IPS-18a (cell line): ENCODE measurements at regions not wholly inside any gene's neighbourhood (a gene's known extent, or its start where the extent isn't known, plus 50 kb on each side); places are given as distances from the start of the nearest gene placed in this dataset.

Source experiments
- H3K27ac ChIP-seq: one replicate; pipeline ENCODE4 v1.5.1; 2013; ENCODE audit warnings: low read length
- H3K27me3 ChIP-seq: one replicate; pipeline ENCODE4 v1.6.1; 2013; ENCODE audit warnings: mild to moderate bottlenecking, low read length; ENCODE audit not compliant: control insufficient read depth, insufficient read depth
- H3K36me3 ChIP-seq: one replicate; pipeline ENCODE4 v1.6.1; 2013; ENCODE audit warnings: low read depth, low read length; ENCODE audit not compliant: control insufficient read depth
- H3K4me1 ChIP-seq: one replicate; pipeline ENCODE4 v1.6.1; 2013; ENCODE audit warnings: low read depth, low read length; ENCODE audit not compliant: control insufficient read depth
- H3K4me3 ChIP-seq: one replicate; pipeline ENCODE4 v1.5.1; 2013; ENCODE audit warnings: low read length
- H3K9ac ChIP-seq: one replicate; pipeline ENCODE4 v1.6.1; 2013; ENCODE audit warnings: mild to moderate bottlenecking, low read length, moderate library complexity
- H3K9me3 ChIP-seq: one replicate; pipeline ENCODE4 v1.6.1; 2013; ENCODE audit warnings: low read depth, low read length; ENCODE audit not compliant: control insufficient read depth

DNA sequence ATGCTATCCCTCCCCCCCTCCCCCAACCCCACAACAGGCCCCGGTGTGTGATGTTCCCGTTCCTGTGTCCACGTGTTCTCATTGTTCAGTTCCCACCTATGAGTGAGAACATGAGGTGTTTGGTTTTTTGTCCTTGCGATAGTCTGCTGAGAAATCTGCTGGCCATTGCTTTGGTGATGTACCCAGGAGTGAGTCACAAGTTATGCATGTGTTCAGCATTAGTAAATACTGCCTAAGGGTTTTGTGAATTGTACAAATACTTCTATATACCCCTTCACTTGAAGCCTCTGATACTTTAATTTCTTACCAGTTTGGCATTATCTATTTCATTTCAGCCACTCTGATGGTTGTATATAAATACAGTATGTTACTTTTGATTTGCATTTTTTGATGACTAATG lies 711.3 kb upstream of the GJE1 start:
- no peaks in the 10 kb centered on the region for H3K9me3 ChIP-seq
- H3K27ac ChIP-seq: no peak overlapping the region
- H3K4me1 ChIP-seq: no peaks in the 10 kb centered on the region
- no peaks in the 10 kb centered on the region for H3K36me3 ChIP-seq
- no peak overlapping the region for H3K9ac ChIP-seq
- H3K27me3 ChIP-seq: no peaks in the 10 kb centered on the region
- no peak overlapping the region for H3K4me3 ChIP-seq

DNA sequence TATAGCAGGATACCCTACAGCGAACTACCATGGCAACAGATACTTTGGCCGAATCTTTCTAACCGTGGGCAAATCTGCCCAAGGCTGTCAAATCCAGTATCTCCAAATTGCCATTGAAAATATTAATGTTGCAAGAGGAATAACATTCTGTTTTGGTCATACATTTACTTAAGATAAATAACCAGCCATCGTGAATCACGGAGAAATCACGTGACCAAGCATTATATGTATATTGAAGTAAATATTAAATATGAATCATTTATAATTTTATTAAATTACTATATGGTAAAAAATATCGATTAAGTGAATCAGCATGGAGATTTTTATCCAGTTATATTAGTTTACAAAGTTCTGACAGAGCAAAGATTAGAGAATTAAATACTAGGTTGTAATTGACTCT lies 714.6 kb upstream of the GJE1 start:
- no peak overlapping the region for H3K4me3 ChIP-seq
- H3K4me1 ChIP-seq: no peaks in the 10 kb centered on the region
- H3K9me3 ChIP-seq: no peaks in the 10 kb centered on the region
- no peak overlapping the region for H3K9ac ChIP-seq
- H3K27me3 ChIP-seq: no peaks in the 10 kb centered on the region
- H3K36me3 ChIP-seq: no peaks in the 10 kb centered on the region
- no peak overlapping the region for H3K27ac ChIP-seq

DNA sequence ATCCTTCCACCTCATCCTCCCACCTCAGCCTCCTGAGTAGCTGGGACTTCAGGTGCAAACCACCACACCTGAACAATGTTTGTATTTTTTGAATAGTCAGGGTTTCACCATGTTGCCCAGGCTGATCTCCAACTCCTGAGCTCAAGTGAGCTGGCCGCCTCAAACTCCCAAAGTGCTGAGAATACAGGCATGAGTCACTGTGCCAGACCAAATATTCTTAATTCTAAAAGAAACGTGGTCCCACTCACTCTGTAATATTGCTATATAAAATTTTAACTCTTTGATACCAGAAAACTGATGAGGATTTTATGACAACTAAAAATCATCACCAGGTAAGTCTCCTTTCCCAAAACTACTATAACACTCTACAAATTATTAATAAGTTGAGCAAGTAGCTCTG lies 716.8 kb upstream of the GJE1 start:
- no peaks in the 10 kb centered on the region for H3K27me3 ChIP-seq
- no peak overlapping the region for H3K9ac ChIP-seq
- no peaks in the 10 kb centered on the region for H3K9me3 ChIP-seq
- H3K4me3 ChIP-seq: no peak overlapping the region
- no peak overlapping the region for H3K27ac ChIP-seq
- no peaks in the 10 kb centered on the region for H3K36me3 ChIP-seq
- H3K4me1 ChIP-seq: no peaks in the 10 kb centered on the region

DNA sequence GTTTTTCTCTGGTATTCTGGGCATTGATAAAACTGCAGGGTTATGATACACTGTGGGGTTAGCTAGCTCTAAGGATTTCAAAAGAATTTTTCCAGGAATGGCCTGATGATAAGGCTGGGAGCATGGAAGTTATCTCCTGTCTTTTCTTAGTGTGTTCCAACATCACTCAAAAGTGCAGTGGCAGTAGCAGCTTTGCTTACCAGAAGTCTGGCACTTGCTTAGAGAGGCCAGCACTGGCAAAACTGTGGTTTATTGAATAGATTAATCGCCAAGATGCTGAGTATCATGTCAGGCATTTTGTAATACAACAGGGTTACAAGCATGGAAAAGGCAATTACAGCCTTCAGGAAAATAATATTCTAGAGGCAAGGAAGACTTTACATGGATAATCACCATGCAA lies 719.5 kb upstream of the GJE1 start:
- H3K9me3 ChIP-seq: peaks cover 16% of the 10 kb centered on the region
- H3K36me3 ChIP-seq: no peaks in the 10 kb centered on the region
- H3K4me1 ChIP-seq: no peaks in the 10 kb centered on the region
- H3K27ac ChIP-seq: no peak overlapping the region
- H3K9ac ChIP-seq: no peak overlapping the region
- no peaks in the 10 kb centered on the region for H3K27me3 ChIP-seq
- no peak overlapping the region for H3K4me3 ChIP-seq

DNA sequence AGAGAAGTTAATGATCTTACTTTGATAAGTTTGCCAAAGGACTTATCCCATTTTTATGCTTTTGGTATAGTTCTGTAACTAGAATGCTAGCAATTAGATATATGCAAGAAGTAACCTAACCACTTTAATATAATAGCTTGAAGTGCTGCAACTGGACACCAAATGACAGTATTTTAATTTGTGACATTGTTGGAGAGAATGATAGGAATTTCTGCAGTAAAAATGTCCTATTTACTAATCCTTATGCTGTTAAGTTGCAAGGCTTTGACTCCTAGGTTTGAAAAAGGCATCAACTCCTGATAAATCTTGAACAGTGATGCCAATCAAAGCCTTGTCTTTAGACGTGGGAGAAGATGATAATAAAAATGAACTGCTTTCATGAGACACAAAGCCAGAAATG lies 726.0 kb upstream of the GJE1 start:
- Histone ChIP-seq H3K27me3 (no peaks in the 10 kb centered on the region), H3K9me3 (peaks cover 22% of the 10 kb centered on the region), H3K4me3 (no peak overlapping the region), H3K27ac (no peak overlapping the region), H3K36me3 (no peaks in the 10 kb centered on the region), H3K4me1 (no peaks in the 10 kb centered on the region), H3K9ac (no peak overlapping the region)

DNA sequence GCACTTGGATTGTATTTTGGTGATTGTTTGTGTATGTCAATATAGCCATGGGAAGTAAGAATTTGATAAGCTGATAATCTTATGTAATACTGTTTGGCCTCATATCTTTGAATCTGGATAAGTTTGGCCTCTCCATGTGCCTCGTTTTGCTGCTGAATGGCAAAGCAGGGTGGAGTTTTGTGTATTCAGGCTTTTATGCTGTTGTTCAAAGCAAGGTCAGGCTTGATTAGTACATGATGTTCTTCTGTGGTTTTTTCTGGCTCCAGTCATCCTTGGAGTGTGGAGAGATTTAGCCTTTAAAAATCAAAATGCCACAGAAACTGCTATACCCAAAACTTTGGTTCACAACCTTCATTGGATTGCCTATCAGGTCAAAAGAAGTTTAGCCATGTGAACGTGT lies 728.9 kb upstream of the GJE1 start:
- H3K27me3 ChIP-seq: no peaks in the 10 kb centered on the region
- H3K27ac ChIP-seq: no peak overlapping the region
- H3K4me3 ChIP-seq: no peak overlapping the region
- peaks cover 12% of the 10 kb centered on the region for H3K9me3 ChIP-seq
- H3K4me1 ChIP-seq: no peaks in the 10 kb centered on the region
- no peaks in the 10 kb centered on the region for H3K36me3 ChIP-seq
- no peak overlapping the region for H3K9ac ChIP-seq

DNA sequence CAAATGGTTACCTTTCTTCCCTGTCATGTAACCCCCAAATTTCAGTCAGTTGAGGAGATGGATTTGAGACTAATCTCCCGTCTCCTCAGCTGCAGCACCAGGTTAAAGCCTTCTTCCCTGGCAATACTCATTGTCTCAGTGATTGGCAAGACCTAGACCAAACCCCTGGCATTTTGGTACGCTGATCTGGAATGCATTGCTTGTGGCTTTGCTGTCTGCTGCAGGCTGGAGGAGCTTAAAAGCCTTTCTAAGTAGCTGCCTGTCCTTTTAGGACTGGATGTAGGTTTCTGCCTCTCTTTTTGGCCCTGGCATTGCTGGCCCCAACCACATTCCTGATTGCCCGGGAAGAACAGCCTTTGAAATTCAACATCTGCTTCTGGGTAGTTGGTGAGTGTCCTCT lies 729.6 kb upstream of the GJE1 start:
- no peaks in the 10 kb centered on the region for H3K4me1 ChIP-seq
- H3K36me3 ChIP-seq: no peaks in the 10 kb centered on the region
- peaks cover 5% of the 10 kb centered on the region for H3K9me3 ChIP-seq
- no peak overlapping the region for H3K27ac ChIP-seq
- H3K27me3 ChIP-seq: no peaks in the 10 kb centered on the region
- no peak overlapping the region for H3K9ac ChIP-seq
- H3K4me3 ChIP-seq: no peak overlapping the region

DNA sequence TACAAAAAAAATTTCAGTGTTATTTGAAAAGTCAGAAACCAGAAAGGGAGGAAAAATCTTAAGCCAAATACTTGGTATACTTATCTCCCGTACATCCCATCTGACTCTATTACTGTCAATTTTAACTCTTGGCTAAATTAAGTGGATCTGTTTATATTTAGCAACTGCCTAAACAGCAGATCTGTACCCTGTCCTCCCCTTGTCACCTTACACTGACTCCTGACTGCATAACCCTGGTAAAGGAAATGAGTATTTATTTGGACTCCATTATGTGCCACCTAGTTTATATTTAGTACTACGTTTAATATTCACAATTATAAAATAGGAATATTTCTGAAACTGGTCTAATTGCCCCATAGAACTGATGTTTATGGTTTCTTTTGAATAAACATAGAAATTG lies 730.2 kb upstream of the GJE1 start:
- Histone ChIP-seq H3K9me3 (peaks cover 5% of the 10 kb centered on the region), H3K27ac (no peak overlapping the region), H3K4me3 (no peak overlapping the region), H3K27me3 (no peaks in the 10 kb centered on the region), H3K4me1 (no peaks in the 10 kb centered on the region), H3K36me3 (no peaks in the 10 kb centered on the region), H3K9ac (no peak overlapping the region)

DNA sequence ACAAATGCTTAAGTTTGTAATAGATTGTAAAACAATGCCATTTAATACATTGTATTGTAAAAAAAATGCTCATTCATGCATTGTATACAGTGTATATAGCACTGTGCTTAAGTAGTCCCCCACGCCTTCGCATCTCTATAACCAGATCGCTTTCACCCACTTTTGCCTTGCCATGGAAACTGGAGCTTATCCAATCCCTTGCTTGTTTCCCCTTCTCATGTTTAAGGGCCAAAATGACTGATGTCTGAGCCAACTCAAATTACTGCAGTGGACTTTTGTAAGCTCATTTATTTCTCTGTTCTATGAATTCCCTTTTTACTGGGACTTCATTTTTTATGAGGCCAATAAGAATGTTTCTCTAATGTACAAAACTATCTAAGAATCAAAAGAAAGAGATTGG lies 730.9 kb upstream of the GJE1 start:
- H3K27me3 ChIP-seq: no peaks in the 10 kb centered on the region
- no peaks in the 10 kb centered on the region for H3K36me3 ChIP-seq
- H3K9ac ChIP-seq: no peak overlapping the region
- H3K4me1 ChIP-seq: no peaks in the 10 kb centered on the region
- peaks cover 2% of the 10 kb centered on the region for H3K9me3 ChIP-seq
- H3K27ac ChIP-seq: no peak overlapping the region
- no peak overlapping the region for H3K4me3 ChIP-seq

DNA sequence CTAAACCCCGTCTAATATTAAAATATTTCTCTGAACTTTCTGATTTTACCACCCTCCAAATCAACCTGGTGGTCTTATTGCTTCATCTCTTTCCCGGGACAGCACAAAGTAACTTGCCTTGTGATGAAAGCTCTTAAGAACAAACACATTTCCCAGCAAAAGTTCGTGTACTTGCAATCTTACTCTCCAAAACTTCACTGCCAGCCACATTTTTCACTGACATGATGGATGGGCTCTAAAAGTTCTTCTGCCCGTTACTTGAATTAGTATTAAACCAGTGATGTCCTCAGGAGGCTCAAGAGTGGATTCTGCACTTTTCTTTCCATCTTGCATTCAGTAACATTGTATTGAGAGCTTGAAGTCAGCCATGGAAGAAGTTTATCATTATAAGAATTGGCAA lies 731.6 kb upstream of the GJE1 start:
- Histone ChIP-seq H3K36me3 (no peaks in the 10 kb centered on the region), H3K27me3 (no peaks in the 10 kb centered on the region), H3K9ac (no peak overlapping the region), H3K9me3 (no peaks in the 10 kb centered on the region), H3K27ac (no peak overlapping the region), H3K4me3 (no peak overlapping the region), H3K4me1 (no peaks in the 10 kb centered on the region)

DNA sequence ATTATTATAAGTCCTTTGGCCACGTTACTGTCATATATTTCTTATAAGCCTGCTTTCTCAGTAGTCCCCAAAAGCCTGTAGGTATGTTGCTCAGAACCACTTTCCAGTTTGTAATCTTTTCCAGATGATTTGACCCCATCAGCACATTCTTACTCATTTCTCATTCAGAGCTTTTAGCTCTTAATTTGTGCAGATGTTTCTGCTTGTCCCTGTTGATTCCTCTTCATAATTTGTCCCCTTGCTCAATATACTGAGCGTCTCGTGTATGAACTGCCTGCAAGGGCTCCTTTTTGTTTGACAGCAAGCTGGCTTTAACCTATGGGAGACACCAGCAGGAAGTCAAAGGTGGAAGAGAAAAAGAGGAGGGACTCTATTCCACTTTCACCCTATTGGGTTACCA lies 733.8 kb upstream of the GJE1 start:
- no peak overlapping the region for H3K27ac ChIP-seq

DNA sequence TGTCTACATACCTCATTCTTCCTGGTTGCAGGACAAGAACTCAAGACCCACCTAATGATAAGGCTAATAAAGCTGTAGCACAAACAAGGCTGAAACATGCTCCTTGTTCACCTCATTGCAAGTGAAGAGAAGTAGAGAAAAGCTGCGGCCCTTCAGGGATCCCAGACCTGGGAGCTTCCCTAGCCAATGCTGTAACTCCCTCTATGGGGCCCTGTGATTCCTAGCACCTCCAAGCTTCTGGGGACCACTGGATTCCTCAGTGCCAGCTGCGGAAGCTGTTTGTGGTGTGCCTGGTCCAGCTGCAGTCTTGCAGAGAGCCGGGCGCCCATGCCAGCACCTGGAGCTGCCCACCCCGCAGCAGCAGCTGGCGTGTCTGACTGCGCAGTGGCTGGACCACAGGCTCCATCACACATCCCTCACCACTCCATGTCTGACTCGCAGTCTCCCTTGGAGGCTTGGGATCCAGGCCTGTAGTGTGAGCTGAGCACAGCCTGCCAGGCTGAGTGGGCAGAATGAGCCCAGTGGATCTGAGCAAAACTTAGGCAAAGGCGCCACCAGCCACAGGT lies 737.2 kb upstream of the GJE1 start:
- H3K9me3 ChIP-seq: no peaks in the 10 kb centered on the region
- no peak overlapping the region for H3K27ac ChIP-seq
- H3K9ac ChIP-seq: no peak overlapping the region

More for the DNA sequence above, 733.8 kb upstream of the GJE1 start:
- no peaks in the 10 kb centered on the region for H3K9me3 ChIP-seq
- H3K4me1 ChIP-seq: no peaks in the 10 kb centered on the region
- no peaks in the 10 kb centered on the region for H3K36me3 ChIP-seq
- H3K27me3 ChIP-seq: no peaks in the 10 kb centered on the region
- no peak overlapping the region for H3K9ac ChIP-seq
- no peak overlapping the region for H3K4me3 ChIP-seq

More for the DNA sequence above, 737.2 kb upstream of the GJE1 start:
- Histone ChIP-seq H3K4me1 (no peaks in the 10 kb centered on the region), H3K27me3 (no peaks in the 10 kb centered on the region), H3K36me3 (no peaks in the 10 kb centered on the region), H3K4me3 (no peak overlapping the region)
